Left lobe of liver (tissue), 2 donors: ENCODE measurements at regions not wholly inside any gene's neighbourhood (a gene's known extent, or its start where the extent isn't known, plus 50 kb on each side); places are given as distances from the start of the nearest gene placed in this dataset.

ENCODE experiments used
- ATAC-seq: fragments of 200-7000 bp; cut with Tn5 transposase; one replicate; pipeline ENCODE4 v1.9.1; 2020; ENCODE audit warnings: mild to moderate bottlenecking, moderate library complexity
- DNase-seq: peaks from one replicate; pipeline ENCODE4 v3.0.0-alpha.2; 2020; ENCODE audit warnings: low spot score
- donor health status: DM: no; HTN: no; CAD: no; lungs with moderate emphysema.
- donor health status: DM: no; HTN: yes; CAD: no.

DNA sequence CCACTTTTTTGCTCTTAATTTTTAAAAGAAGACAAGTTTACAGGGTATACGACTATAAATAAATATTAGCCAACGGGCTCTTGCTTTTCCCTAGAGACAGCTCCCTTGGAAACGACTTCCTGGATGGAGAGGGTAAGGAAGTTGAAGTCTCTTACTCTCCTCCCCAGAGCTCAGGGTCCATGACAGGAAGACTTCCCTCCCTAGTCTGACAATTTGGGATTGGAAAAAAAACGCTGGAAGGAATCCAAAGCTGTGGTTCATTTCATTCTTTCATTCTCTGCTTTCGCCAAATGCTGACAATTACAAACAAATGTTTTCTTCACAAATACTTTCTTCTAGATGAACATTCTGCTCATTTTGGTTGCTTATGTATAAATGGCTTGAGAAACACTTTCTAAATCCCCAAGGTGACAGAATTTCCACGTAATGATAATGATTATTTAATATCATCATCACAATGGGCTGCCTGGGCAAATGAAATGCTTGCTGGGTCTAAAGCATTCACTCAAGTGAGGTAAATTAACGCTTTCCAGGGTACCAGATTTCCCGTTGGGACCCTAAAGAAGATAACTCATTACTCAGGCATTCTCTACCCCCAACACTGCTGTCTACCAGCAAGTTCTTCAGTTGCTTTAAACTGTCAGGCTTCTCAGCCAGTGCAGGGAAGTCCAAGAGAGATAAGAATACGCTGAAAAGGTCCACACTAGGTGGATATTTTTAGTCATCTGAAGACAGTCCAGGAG is 139.8 kb upstream of the SLC30A5 start:
- DNase-seq: no peak

DNA sequence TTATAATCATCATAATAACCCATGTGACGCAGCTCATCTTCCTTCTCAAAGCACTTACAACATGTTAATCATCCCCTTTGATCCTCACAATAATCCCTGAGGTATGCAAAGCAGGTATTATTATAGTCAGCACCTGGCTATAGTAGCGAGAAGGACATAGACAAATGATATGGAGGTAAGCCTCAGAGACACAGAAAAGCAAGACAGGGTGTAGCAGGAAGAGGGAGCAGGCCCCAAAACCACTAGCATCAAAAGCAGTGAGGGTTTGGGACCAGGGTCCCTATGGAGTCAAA is 139.2 kb upstream of the SLC30A5 start:
- ATAC-seq: no peak
- no peak for DNase-seq

More for the DNA sequence above, 139.8 kb upstream of the SLC30A5 start:
- no peak for ATAC-seq

DNA sequence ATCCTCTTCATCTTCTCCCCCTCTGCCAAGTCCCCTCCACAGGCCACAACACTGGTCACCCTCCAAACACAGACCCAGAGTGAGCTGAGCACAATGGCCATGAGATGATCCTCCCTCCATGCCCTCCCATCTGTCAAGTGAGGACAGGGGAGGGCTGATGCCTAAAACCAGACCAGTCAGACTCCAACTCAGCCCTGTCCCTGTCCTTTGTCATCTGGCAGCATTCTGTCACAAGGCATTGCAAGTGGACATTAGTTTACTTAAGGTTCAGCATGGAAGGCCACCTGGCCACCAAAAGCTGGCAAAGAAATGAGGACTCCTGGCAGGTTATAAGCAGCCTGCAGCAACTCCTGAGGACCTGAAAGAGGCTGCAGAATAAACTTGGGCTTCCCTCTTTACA is 136.2 kb upstream of the SLC30A5 start:
- ATAC-seq (peak; percentile 80), DNase-seq (peak; percentile 69)

DNA sequence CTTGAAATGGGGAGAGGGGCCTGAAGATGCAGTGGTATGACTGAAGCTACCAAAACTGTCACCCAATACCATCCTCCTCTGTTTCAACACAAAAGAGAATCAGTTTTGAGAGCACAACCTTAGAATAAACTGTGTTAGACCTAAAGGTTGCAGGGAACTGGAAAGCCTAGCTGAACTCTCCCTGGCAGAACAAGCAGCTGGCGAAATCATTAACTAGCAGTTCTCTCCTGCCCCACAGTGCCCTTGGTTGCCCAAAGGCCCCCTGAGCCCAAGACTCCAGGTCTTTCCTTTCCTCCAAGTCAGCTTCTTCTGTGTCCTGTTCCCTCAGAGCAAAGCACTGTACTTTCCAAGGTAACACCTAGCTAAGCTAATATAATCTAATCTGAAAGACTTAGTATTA is 135.4 kb upstream of the SLC30A5 start:
- peak; percentile 84 for ATAC-seq
- DNase-seq: peak; percentile 76

DNA sequence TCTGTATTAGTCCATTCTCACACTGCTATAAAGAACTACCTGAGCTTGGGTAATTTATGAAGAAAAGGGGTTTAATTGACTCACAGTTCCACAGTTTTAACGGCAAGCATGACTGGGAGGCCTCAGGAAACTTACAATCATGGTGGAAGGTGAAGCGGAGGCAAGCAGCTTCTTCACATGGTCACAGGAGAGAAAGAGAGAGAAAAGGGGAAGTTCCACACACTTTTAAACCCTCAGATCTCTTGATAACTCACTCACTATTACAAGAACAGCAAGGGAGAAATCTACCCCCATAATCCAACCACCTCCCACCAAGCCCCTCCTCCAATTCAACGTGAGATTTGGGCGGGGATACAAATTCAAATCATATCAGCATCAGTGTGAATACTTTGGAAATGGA is 133.4 kb upstream of the SLC30A5 start:
- ATAC-seq: no peak
- DNase-seq: no peak

DNA sequence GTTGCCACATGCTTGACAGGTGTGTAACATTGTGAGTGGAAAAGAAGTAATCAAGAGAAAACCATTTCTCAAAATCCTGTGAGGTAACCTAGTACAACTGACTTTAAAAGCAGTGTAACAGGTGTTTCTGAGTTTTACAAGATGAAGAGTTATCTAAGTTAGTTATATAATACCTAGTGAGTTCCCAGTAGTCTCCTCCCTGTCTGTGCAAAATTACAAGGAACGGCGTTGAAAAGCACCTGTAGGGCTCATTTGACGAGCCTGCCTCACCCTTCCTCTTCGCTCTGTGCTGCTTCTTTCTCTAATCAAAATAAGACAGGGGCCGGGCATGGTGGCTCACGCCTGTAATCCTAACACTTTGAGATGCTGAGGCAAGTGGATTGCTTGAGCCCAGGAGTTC is 132.9 kb upstream of the SLC30A5 start:
- ATAC-seq (no peak), DNase-seq (no peak)

DNA sequence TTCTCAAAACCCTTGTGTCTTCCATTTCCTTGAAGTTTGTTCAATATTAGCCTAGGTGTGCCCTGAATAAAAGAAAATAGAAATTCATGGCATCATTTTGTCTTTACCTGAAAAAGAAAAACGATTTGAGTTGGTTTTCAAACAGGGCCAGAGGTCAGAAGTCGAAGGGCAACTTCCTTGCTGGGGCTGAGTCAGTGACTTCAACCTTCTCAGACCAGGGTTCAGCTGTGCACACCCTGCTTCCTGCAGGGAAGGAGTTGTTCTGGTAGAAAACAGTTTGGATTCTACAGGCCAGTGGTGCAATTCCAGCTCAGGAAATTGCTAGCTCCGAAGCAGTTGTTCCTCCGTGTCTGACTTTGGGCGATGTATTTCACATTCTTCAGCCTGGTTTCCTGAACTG is 132.1 kb upstream of the SLC30A5 start:
- ATAC-seq: no peak
- DNase-seq: no peak

DNA sequence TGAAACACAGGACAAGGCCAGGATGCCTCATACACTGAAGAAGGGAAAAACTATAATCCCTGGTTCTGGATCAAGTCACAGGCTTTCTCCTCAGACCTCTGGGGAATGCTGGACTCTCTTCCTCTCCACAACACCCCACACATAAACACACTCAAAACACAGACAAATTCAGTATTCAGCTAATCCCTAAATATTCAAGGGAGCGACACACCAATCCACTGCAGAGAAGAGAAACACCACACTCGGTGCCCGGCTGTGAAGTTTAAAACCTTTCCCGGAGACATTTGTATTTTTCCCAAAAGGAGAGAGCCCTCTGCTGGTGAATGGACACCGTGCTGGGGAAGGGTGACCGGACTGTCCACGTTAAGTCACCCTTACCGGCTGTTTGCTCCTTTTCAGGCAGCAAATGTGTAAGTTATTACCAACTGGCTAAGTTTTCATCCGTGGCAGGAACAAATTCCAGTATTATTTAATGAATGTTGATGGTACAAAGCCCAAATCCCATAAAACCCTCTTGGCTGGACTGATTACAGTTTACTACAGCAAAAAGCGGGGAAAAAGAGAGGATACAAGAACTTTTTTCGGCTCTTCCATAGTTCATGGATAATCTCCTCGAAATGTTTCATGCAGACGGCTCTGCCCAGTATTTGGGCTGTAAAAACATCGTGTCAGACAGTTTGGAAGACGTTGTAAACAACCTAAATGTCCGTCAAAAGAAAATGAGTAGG is 130.9 kb upstream of the SLC30A5 start:
- DNase-seq (peak; percentile 74), ATAC-seq (peak; percentile 89)

DNA sequence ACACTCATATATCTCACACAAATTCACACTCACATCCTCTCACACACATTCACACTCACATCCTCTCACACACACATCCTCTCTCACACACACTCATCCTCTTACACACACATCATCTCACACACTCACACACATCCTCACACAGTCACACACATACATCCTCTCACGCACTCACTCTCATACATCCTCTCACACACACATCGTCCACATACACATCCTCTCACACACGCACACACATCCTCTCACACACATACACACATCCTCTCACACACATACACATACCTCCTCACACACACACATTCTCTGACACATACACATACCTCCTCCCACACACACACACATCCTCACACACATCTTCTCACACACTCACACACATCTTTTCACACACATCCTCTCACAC is 129.1 kb upstream of the SLC30A5 start:
- ATAC-seq: no peak
- DNase-seq: no peak

DNA sequence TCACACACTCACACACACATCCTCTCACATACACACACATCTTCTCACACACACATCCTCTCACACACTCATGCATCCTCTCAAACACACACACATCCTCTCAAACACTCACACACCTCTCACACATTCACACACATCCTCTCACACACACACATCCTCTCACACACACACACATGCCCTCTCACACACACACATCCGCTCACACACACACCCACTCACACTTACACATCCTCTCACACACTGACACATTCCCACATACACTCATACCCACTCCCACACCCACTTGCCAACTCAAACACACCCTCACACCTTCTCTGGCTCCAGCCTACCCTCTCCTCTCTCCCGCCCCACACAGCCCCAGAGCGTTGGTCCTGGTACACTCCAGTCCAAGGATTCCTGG is 127.9 kb upstream of the SLC30A5 start:
- ATAC-seq (no peak), DNase-seq (no peak)

DNA sequence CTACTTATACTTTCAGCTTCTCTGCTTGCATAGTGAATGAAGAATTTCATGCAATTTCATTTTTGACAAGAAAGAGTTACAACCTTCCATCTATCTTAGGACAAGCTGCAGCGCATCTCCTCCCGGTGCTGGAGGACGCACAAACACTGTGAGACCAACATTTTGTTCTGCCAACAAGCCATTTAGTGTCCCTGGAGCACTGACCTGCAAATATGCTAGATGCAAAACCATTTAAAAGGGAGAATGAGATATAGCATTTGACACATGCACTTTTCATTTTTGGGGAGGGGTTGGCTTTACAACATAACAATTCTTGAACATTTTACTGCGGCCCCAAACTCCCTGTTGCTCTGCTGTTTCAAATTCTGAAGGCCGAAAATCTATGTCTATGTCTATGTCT is 127.2 kb upstream of the SLC30A5 start:
- no peak for DNase-seq
- ATAC-seq: no peak

DNA sequence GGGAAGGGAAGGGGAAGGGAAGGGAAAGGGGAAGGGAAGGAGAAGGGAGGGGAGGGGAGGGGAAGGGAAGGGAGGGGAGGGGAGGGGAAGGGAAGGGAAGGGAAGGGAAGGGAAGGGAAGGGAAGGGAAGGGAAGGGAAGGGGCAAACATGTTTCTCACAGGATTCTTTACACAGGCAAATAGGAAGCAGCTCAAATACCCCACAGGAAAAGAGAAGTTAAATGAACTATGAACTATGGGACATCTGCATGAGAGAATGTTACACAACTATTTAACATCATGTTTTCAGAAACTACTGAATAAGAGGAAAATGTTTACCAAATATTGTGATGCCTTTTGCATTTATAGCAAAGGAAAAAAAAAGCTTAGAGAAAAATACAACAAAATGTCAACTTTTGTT is 125.4 kb upstream of the SLC30A5 start:
- ATAC-seq (peak; percentile 65), DNase-seq (no peak)

DNA sequence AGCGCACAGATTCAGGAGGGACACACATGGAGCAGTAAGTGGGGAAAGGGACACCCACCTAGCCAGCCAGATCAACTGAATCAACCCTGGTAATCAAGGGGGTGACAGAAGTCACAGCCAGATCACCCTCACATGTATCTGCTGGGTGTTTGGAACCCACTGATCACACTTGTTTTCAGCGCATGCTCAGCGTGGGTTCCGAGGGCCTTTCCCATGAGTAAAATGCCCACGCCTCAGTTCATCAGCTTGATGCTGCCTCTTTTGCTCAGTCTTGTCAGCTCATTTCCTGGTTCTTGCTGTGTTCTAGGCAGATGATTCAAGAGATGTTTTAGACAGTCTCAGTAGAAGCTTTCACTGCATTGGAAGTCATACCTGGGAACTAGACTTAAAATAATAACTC is 123.2 kb upstream of the SLC30A5 start:
- no peak for ATAC-seq
- DNase-seq: no peak

DNA sequence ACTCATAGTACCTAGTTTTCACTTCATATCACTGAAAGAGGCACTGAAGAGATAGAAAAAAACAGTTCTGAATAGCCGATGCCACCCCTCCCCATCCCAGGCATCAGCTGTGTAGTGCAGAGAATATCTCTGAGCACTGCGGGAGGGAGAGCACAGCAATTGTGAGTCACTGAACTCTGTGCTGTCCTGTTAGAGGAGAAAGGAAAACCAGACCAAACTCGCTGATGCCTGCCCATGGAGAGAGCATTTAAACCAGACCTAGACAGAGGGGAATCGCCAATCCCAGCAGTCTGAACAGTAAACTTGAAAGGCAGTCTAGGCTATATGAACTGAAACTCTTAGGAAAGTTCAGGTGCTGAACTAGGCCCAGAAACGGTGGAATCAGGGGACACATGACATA is 120.1 kb upstream of the SLC30A5 start:
- DNase-seq: no peak
- ATAC-seq: no peak

DNA sequence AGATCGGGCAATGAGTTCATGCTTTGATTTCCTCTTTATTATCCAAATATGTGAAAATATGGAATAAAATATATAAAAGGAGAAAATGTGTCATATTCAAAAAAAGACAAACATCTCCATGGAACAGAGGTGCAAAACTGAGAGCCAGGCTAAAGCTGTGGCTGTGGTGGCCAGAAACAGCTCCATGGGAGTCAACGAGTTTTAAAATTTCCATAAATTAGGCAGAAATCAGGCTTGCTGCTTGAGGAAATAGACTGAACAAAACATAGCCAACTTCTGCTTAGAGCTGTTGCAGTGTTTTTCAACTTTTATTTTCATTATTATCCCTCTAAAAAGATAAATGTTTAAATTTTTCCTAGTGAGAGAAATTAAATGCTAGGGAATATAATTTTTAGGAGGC is 110.8 kb upstream of the SLC30A5 start:
- no peak for DNase-seq
- no peak for ATAC-seq

DNA sequence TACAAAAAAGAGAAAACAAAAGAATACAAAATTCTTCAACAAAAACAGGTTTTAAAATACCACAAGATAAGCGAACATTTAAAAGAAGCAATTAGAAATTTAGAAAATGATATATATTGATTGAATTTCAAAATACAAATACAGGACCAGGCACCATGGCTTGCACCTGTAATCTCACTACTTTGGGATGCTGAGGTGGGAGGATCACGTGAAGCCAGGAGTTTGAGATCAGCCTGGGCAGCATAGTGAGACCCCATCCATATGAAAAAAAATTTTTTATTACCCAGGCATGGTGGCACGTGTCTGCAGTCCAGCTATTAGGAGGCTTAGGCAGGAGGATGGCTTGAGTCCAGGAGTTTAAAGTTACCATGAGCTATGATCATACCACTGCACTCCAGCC is 109.9 kb upstream of the SLC30A5 start:
- ATAC-seq (no peak), DNase-seq (no peak)

DNA sequence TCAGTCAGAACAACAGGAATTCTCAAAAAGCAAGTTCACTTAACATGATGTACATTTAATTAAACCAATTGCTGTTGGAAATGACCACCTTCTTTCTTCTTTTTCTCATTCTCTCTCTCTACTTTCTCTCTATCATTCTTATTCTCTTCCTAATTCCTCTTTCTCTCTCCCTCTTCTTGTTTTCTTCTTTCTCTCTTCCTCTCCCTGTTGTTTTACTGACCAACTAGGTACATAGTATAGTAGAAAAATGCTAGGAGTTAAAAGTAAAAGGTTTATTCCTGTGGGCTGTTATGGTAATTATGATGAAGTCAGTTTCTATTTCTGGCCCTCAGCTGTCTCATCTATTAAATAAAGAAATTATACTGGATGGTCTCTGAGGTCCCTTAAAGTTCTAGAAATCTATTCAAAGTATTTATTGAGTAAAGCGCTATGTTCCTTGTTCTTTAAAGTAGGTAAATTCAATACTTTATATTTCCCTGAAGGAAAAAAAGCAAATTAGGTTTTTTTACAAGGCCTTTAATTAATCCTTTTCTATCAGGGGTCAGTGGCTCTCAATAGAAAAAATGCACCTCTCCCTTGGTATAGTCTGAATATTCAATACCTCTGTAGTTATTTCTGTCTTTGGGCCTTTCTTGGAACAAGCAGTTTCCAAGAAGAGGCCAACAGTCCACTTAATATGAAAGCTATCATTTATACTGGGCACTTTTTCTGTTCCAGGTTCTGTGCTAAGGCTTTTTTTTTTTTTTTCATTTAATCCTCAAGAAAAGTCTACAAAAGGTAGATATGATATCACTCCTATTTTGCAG is 102.3 kb upstream of the SLC30A5 start:
- no peak for ATAC-seq
- no peak for DNase-seq

DNA sequence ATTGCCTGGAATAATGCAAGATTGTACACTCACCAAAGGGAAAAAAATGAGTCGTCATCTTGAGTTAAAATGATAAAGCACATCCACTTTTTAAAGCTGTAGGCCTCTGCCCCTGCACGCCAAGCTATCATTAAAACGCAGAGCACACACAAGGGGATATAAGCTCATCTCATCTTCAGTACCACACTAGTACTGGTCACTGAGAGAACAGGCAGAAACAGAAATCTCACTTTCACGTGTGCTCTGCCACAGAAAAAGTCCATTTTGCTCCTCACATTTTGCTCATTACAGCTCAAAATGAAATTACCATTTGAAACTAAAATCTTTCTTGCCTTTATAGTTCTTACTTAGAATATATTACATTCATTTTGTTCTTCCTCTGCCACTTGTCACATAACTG is 99.2 kb upstream of the SLC30A5 start:
- ATAC-seq: no peak

DNA sequence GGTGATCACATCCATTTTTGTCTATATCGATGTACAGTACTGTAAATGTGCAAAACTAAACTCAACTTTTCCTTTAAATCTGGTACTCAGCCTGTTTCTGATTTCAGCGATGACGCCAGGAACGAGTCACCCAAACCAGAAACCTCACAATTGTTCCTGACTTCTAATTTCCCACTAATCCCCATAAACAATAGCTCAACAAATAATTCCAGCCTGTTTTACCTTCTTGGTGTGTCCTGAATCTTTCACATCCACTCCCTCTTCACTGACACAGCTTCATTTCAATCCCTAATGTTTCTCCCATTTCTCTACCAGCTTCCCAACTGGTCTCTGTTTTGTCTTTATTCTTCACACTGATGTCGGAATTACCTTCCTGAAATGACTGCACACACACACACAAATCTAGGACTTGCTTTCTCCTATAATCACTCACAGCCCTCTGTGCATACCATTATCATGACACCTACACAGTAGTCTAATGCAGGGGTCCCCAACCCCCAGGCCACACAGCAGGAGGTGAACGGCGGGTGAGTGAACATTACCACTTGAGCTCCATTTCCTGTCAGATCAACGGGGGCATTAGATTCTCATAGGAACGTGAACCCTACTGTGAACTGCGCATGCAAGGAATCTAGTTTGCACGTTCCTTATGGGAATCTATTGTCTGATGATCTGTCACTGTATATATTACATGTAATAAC is 97.8 kb upstream of the SLC30A5 start:
- ATAC-seq (no peak), DNase-seq (no peak)

More for the DNA sequence above, 99.2 kb upstream of the SLC30A5 start:
- DNase-seq: no peak

DNA sequence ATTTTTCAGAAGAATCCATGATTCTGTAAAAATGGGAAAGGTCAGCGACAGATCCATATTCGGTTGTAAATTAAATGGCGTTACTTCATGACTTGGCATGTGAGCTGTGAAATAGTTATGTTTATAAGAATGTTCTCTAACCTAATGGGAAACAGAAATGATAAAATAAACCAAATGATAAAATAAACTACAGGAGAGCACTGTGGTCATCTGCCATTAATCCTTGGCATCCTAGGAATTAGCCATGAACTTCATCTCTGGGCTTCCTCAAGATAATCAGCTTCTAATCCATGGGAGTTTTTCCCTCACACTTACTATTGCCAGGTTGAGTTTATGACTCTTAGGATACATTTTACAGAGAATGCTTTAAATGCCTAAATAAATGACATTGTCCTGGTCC is 94.6 kb upstream of the SLC30A5 start:
- no peak for ATAC-seq
- DNase-seq: no peak

DNA sequence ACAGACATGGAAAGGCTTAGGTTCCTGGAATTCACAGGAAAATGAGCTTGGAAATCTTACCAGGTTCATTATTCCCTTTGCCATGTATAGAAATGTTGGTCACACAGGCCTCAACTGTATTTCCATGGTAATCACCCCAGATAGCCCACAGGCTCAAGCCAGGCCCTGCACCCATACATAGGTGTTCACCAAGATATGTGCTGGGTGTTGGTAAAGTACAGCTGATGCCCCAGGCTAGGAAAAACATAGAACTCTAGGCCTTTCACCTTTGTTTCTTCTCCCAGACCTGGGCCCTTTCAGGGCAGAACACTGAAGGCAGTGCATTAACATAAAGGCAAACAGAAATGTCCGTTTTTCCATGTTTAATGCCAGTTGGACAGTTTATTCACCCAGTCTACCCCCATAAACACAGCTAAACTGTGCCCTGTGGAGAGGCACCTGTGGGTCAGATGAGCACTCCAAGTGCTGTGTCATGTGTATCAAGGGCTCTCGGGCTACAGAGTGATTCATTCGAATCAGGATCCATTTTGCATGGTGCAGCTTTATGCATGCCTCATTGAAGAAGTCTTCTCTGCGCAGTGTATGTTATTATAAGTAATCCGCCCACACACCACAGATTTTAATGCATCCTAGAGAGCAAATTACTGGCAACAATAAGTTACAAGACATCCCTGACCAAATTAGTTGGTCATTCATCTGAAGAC is 93.4 kb upstream of the SLC30A5 start:
- DNase-seq (no peak), ATAC-seq (no peak)
